Lower lobe of right lung (tissue), 2 donors: ENCODE measurements at regions not wholly inside any gene's neighbourhood (a gene's known extent, or its start where the extent isn't known, plus 50 kb on each side); places are given as distances from the start of the nearest gene placed in this dataset.

Experiments used
- ATAC-seq, 2 donors: fragments of 200-7000 bp; cut with Tn5 transposase; one replicate each; pipeline ENCODE4 v1.9.1; 2020 to 2022; ENCODE audit warnings: mild to moderate bottlenecking in 2 of 2, moderate library complexity in 2 of 2
- DNase-seq: peaks from one replicate; pipeline ENCODE4 v3.0.0-alpha.2; 2020
- H3K27ac ChIP-seq: fragments of 200-600 bp; one replicate; pipeline ENCODE4 v1.8.0; 2022
- H3K27me3 ChIP-seq: fragments of 200-600 bp; one replicate; pipeline ENCODE4 v1.8.0; 2022; ENCODE audit warnings: low read depth
- H3K36me3 ChIP-seq: fragments of 200-600 bp; one replicate; pipeline ENCODE4 v1.8.0; 2022; ENCODE audit warnings: mild to moderate bottlenecking
- H3K4me1 ChIP-seq: fragments of 200-600 bp; one replicate; pipeline ENCODE4 v1.8.0; 2022
- H3K4me3 ChIP-seq: fragments of 200-600 bp; one replicate; pipeline ENCODE4 v1.8.0; 2022; ENCODE audit warnings: mild to moderate bottlenecking
- H3K9me3 ChIP-seq: fragments of 200-600 bp; one replicate; pipeline ENCODE4 v1.8.0; 2022
- intact Hi-C: fragments of 100-400 bp; cut with DNase I; formaldehyde crosslinking; loops from one replicate; pipeline ENCODE4 v1.11.0; 2022
- TF ChIP-seq, protein P1 (sequence below): fragments of 200-600 bp; IDR thresholded peaks from one replicate; pipeline ENCODE4 v1.8.0; 2022; ENCODE audit warnings: antibody characterized with exemption, mild to moderate bottlenecking
- donor health status: DM: no; HTN: yes; CAD: no; lungs with severe emphysema.

DNA sequence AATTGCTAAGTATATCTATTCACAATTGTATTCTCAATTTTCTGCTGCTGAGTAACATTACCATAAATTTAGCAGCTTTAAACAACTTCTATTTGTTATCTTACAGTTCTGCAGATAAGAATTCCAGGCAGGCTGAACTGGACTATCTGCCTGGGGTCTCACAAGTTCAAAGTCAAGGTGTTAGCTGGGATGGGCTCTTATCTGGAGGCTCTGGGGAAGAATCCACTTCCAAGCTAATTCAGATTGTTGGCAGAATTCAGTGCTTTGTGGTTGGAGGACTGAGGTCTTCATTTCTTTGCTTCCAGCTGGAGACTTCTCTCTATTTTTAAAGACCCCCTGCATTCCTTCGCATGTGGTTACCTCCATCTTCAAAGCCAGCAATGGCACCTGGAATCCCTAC, 329.9 kb upstream of the ISX start:
- H3K36me3 ChIP-seq = no peaks in the 10 kb centered on the region
- no peaks in the 10 kb centered on the region for H3K4me1 ChIP-seq
- ATAC-seq = no peak
- H3K27ac ChIP-seq = no peak overlapping the region
- intact Hi-C loops = no loop called here
- H3K9me3 ChIP-seq = no peaks in the 10 kb centered on the region
- no peak overlapping the region for H3K4me3 ChIP-seq
- no peak for DNase-seq
- TF ChIP-seq, protein P1, sequence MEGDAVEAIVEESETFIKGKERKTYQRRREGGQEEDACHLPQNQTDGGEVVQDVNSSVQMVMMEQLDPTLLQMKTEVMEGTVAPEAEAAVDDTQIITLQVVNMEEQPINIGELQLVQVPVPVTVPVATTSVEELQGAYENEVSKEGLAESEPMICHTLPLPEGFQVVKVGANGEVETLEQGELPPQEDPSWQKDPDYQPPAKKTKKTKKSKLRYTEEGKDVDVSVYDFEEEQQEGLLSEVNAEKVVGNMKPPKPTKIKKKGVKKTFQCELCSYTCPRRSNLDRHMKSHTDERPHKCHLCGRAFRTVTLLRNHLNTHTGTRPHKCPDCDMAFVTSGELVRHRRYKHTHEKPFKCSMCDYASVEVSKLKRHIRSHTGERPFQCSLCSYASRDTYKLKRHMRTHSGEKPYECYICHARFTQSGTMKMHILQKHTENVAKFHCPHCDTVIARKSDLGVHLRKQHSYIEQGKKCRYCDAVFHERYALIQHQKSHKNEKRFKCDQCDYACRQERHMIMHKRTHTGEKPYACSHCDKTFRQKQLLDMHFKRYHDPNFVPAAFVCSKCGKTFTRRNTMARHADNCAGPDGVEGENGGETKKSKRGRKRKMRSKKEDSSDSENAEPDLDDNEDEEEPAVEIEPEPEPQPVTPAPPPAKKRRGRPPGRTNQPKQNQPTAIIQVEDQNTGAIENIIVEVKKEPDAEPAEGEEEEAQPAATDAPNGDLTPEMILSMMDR = no peak
- H3K27me3 ChIP-seq = no peaks in the 10 kb centered on the region

DNA sequence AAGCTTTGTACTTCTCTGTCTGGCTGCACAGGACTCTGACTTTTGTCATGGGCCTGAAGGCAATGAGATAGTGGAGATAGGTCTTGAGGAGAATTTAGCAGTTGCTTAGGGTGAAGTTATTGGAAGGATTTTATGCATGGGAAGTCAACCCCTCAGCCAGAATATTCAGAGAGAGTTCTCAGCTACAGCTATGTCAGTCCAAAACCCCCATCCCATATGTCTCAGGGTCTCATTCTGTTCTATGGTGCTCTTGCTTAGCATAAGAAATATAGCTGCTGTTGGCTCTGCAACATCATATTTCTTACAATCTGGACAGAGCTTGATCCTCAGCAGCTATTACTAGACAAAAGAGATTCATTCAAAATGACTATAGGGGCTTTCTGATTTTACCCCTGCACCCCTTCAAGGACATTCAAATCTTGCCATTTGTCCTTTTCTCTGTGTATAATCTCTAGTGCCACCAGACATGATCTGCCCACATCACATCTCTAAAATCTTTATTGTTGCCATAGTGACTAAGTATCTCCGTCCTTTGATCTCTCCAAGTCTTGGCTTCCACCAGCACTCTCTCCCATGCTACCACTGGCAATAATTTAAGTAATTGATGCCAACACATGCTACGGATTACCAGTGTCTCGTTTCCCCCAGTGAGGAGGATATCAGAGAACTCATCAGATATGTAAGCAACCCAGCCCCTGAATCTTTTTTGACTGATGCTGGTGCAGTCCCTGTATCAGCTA, 327.1 kb upstream of the ISX start:
- TF ChIP-seq, protein P1 = no peak
- Histone ChIP-seq H3K9me3 (no peaks in the 10 kb centered on the region), H3K36me3 (no peaks in the 10 kb centered on the region), H3K4me3 (no peak overlapping the region), H3K27ac (no peak overlapping the region), H3K4me1 (no peaks in the 10 kb centered on the region), H3K27me3 (no peaks in the 10 kb centered on the region)
- DNase-seq (no peak), ATAC-seq (no peak)
- intact Hi-C loops = no loop called here

DNA sequence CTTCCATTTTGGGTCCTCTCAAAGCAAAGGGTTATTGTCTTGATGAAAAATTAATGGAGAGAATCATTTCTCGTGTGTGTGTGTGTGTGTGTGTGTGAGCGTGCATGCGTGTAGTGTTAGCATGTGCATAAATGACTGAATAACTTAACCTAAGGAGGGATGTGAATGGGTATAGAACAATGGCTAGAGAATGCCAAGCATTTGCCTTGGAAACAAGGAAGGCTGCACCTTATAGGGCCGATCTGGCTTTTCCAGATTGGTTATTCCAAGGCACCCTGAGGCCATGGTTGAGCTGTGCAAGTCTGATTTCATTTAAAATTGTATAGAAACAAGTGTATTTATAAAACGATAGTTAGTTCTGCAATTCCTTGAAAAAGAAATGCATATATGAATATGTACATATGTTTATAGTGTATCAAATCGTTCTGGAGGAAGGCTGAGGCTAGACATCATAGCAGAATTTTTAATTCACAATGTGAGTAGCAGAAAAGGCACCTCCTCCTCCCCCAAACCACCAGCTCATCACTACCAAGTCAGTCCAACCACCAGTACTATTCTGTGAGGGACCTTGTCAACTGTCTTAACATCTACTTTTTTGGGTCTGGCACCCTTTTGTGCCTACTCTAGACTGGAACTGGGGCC, 322.7 kb upstream of the ISX start:
- H3K4me3 ChIP-seq = no peak overlapping the region
- intact Hi-C loops = no loop called here
- ATAC-seq = no peak
- no peaks in the 10 kb centered on the region for H3K27me3 ChIP-seq
- no peak overlapping the region for H3K27ac ChIP-seq
- H3K36me3 ChIP-seq = no peaks in the 10 kb centered on the region
- DNase-seq = no peak
- H3K4me1 ChIP-seq = no peaks in the 10 kb centered on the region
- H3K9me3 ChIP-seq = no peaks in the 10 kb centered on the region
- TF ChIP-seq, protein P1 = no peak

DNA sequence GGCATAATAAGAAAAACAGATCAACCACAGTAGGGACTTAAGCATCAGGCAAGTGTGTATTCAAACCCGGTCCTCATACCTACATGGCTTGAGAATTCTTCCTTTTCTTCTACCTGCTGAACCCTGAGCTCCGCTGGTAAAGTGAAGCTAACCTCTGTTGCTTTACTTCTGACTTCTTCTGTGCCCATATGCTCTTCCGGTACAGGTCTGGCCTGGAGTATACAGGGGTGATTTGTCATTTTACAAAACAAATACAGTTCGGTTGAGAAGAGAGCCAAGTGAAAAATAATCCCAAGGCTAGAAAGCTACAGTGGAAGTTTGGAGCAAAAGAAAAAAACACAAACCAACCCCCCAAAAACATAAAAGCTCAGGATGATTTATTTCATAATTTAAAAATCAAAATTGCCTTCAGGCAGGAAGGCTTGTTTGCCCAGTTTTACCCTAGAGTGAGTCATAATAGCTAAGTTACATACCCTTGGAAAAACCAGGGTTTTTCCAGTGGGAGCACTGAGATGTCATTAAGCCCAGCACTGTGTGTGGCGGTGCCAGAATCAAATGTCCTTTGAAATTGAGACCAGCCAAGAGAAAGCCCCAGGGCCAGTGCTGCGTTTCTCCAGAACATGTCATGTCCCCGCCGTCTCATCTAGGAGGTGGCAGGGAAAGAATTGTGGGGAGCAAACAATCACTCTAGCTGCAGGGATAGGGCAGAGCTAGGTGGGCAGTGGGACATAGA, 305.5 kb upstream of the ISX start:
- ATAC-seq (no peak), DNase-seq (no peak)
- Histone ChIP-seq H3K4me3 (no peak overlapping the region), H3K36me3 (no peaks in the 10 kb centered on the region), H3K4me1 (no peaks in the 10 kb centered on the region), H3K27ac (no peak overlapping the region), H3K27me3 (peaks cover 3% of the 10 kb centered on the region), H3K9me3 (no peaks in the 10 kb centered on the region)
- TF ChIP-seq, protein P1 = no peak
- intact Hi-C loops = no loop called here

DNA sequence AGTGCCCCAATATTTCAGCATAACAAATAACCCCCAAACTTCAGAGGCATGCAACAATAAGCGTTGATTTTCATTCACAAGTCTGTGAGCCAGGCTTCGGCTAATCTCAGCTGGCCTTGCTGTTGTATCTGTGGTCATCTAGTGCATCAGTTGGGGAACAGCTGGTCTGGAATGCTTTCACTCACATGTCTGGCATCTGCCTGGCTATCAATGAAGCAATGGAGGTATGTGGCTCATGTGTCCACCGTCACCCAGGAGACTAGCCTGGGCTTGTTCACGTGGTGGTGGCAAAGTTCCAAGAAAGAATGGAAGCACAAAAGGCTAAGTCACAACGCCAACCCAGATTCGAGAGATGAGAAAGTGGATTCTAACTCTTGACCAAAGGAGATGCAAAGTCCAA, 304.8 kb upstream of the ISX start:
- Histone ChIP-seq H3K36me3 (no peaks in the 10 kb centered on the region), H3K4me1 (no peaks in the 10 kb centered on the region), H3K27ac (no peak overlapping the region), H3K4me3 (no peak overlapping the region), H3K27me3 (peaks cover 3% of the 10 kb centered on the region), H3K9me3 (no peaks in the 10 kb centered on the region)
- ATAC-seq (no peak), DNase-seq (no peak)
- TF ChIP-seq, protein P1 = no peak
- intact Hi-C loops = no loop called here
